A549 (cell line): ENCODE measurements at regions not wholly inside any gene's neighbourhood (a gene's known extent, or its start where the extent isn't known, plus 50 kb on each side); places are given as distances from the start of the nearest gene placed in this dataset.

ENCODE experiments used
- ATAC-seq, 2 experiments: fragments of 200-7000 bp in 1 of 2; fragments of >200 bp in 1 of 2; cut with Nextera tagmentation in 1 of 2; cut with Tn5 transposase in 1 of 2; 3 replicates each; pipeline versions ENCODE4 v1.8.0 to v1.9.1; 2018 to 2020; ENCODE audit warnings: mild to moderate bottlenecking in 1 of 2, moderate library complexity in 1 of 2
- CTCF ChIA-PET: fragments of 300-600 bp; sonication (Branson Sonifier 250); formaldehyde crosslinking; extraction: SDS; loops from one replicate; lab custom pipeline; 2021; ENCODE audit warnings: antibody characterized with exemption, inconsistent platforms; lab: Yijun Ruan, JAX
- POLR2A ChIA-PET: fragments of 350-600 bp; formaldehyde crosslinking; extraction: SDS; loops from one replicate; lab custom pipeline; 2021; ENCODE audit warnings: antibody characterized with exemption, inconsistent platforms; lab: Yijun Ruan, JAX
- DNase-seq, 2 experiments: peaks; one replicate each; pipeline versions ENCODE4 v3.0.0 to v3.0.0-alpha.2; 2011 to 2016; ENCODE audit warnings: low read depth in 1 of 2, low spot score in 1 of 2
- FAIRE-seq: peaks from 2 replicates; lab custom pipeline; 2011; peaks lifted over from hg19 to GRCh38; lab: Jason Lieb, UNC
- H3K27ac ChIP-seq, 2 experiments: fragments of >200 bp; sonication (Bioruptor Twin); formaldehyde crosslinking; 3 replicates each; pipeline ENCODE4 v1.5.1; 2016 to 2017
- H3K4me1 ChIP-seq: fragments of >200 bp; sonication (Bioruptor Twin); formaldehyde crosslinking; 3 replicates; pipeline ENCODE4 v1.6.1; 2016
- H3K4me2 ChIP-seq: fragments of >200 bp; sonication (Bioruptor Twin); formaldehyde crosslinking; 3 replicates; pipeline ENCODE4 v1.6.1; 2016
- H3K4me3 ChIP-seq: fragments of >200 bp; sonication (Bioruptor Twin); formaldehyde crosslinking; 3 replicates; pipeline ENCODE4 v1.5.1; 2016
- H3K9me3 ChIP-seq: fragments of >200 bp; sonication (Bioruptor Twin); formaldehyde crosslinking; 3 replicates; pipeline ENCODE4 v1.6.1; 2016
- BHLHE40 ChIP-seq: IDR thresholded peaks from 2 replicates; pipeline ENCODE4 v1.6.1; 2012; ENCODE audit warnings: low read depth, low read length, inconsistent platforms
- CEBPB ChIP-seq, 2 experiments: fragments of >200 bp in 1 of 2; sonication (Bioruptor Twin) in 1 of 2; formaldehyde crosslinking in 1 of 2; IDR thresholded peaks; 2 replicates each; pipeline ENCODE4 v1.6.1; 2012 to 2016
- CHD4 ChIP-seq: fragments of 200-600 bp; sonication (generic); IDR thresholded peaks from 2 replicates; pipeline ENCODE4 v1.6.1; 2016; ENCODE audit warnings: antibody characterized with exemption, mild to moderate bottlenecking, borderline replicate concordance
- CTCF ChIP-seq: fragments of >200 bp; sonication (Bioruptor Twin); formaldehyde crosslinking; IDR thresholded peaks from 3 replicates; pipeline ENCODE4 v1.5.1; 2016
- E2F6 ChIP-seq: IDR thresholded peaks from 2 replicates; pipeline ENCODE4 v1.6.1; 2012; ENCODE audit warnings: low read depth, borderline replicate concordance
- EHMT2 ChIP-seq: fragments of 200-600 bp; sonication (generic); IDR thresholded peaks from 2 replicates; pipeline ENCODE4 v1.6.1; 2016; ENCODE audit warnings: antibody characterized with exemption, low read depth, mild to moderate bottlenecking, moderate library complexity
- EP300 ChIP-seq, 2 experiments: fragments of >200 bp; sonication (Bioruptor Twin); formaldehyde crosslinking; IDR thresholded peaks; 2 replicates in 1 of 2; 3 replicates in 1 of 2; pipeline ENCODE4 v1.6.1; 2016 to 2017
- ESRRA ChIP-seq: fragments of 150-350 bp; IDR thresholded peaks from 2 replicates; pipeline ENCODE4 v1.6.1; 2014; ENCODE audit warnings: mild to moderate bottlenecking, low read length, borderline replicate concordance
- FOSB ChIP-seq: fragments of 250-450 bp; sonication (Bioruptor Pico); IDR thresholded peaks from 2 replicates; pipeline ENCODE4 v1.5.0; 2020; ENCODE audit warnings: mild to moderate bottlenecking, moderate library complexity
- FOSL2 ChIP-seq, 2 experiments: fragments of 450-650 bp in 1 of 2; fragments of >200 bp in 1 of 2; sonication (Bioruptor Twin) in 1 of 2; formaldehyde crosslinking; IDR thresholded peaks; 2 replicates each; pipeline versions ENCODE4 v1.5.0 to v1.6.1; 2016 to 2020; ENCODE audit warnings: mild to moderate bottlenecking in 1 of 2, moderate library complexity in 1 of 2
- HES2 ChIP-seq: fragments of >200 bp; sonication (Bioruptor Twin); formaldehyde crosslinking; IDR thresholded peaks from 2 replicates; pipeline ENCODE4 v1.6.1; 2016
- HOXB13 ChIP-seq: fragments of 250-450 bp; sonication (Bioruptor Pico); IDR thresholded peaks from 2 replicates; pipeline ENCODE4 v1.5.0; 2020; ENCODE audit warnings: low read depth, mild to moderate bottlenecking, moderate library complexity
- JUN ChIP-seq, 2 experiments: fragments of >200 bp; sonication (Bioruptor Twin); formaldehyde crosslinking; IDR thresholded peaks; 2 replicates in 1 of 2; 3 replicates in 1 of 2; pipeline ENCODE4 v1.6.1; 2016 to 2017
- JUNB ChIP-seq: fragments of >200 bp; sonication (Bioruptor Twin); formaldehyde crosslinking; IDR thresholded peaks from 2 replicates; pipeline ENCODE4 v1.6.1; 2016
- KDM1A ChIP-seq: fragments of 200-600 bp; sonication (generic); IDR thresholded peaks from 2 replicates; pipeline ENCODE4 v1.6.1; 2016; ENCODE audit warnings: low read depth, mild to moderate bottlenecking
- KDM5A ChIP-seq: fragments of 200-600 bp; sonication (generic); IDR thresholded peaks from 2 replicates; pipeline ENCODE4 v1.6.1; 2016; ENCODE audit warnings: antibody characterized with exemption, mild to moderate bottlenecking
- MAFK ChIP-seq: fragments of 450-650 bp; IDR thresholded peaks from 2 replicates; pipeline ENCODE4 v1.6.1; 2014; ENCODE audit not compliant: partially characterized antibody
- NFE2L2 ChIP-seq: fragments of 150-350 bp; conservative IDR thresholded peaks from 2 replicates; pipeline ENCODE4 v1.6.1; 2014; ENCODE audit warnings: low read length
- NPAS2 ChIP-seq: fragments of 250-450 bp; sonication (Bioruptor Pico); IDR thresholded peaks from 2 replicates; pipeline ENCODE4 v1.8.0; 2022; ENCODE audit warnings: mild to moderate bottlenecking, moderate library complexity, borderline replicate concordance
- NR3C1 ChIP-seq: fragments of >200 bp; sonication (Bioruptor Twin); formaldehyde crosslinking; IDR thresholded peaks from 3 replicates; pipeline ENCODE4 v1.6.1; 2017
- POLR2A ChIP-seq: IDR thresholded peaks from 2 replicates; pipeline ENCODE4 v1.6.1; 2012; ENCODE audit warnings: mild to moderate bottlenecking, low read length
- RAD21 ChIP-seq, 2 experiments: fragments of >200 bp in 1 of 2; sonication (Bioruptor Twin) in 1 of 2; formaldehyde crosslinking in 1 of 2; IDR thresholded peaks in 1 of 2; conservative IDR thresholded peaks in 1 of 2; 2 replicates in 1 of 2; 3 replicates in 1 of 2; pipeline ENCODE4 v1.6.1; 2012 to 2018; ENCODE audit warnings: inconsistent platforms in 1 of 2
- SMC3 ChIP-seq: fragments of >200 bp; sonication (Bioruptor Twin); formaldehyde crosslinking; IDR thresholded peaks from 3 replicates; pipeline ENCODE4 v1.6.1; 2018; ENCODE audit warnings: inconsistent platforms
- TFCP2L1 ChIP-seq: fragments of 250-450 bp; sonication (Bioruptor Pico); IDR thresholded peaks from 2 replicates; pipeline ENCODE4 v1.5.0; 2021; ENCODE audit warnings: mild to moderate bottlenecking
- TP53 ChIP-seq: fragments of 250-450 bp; sonication (Bioruptor Pico); IDR thresholded peaks from 2 replicates; pipeline ENCODE4 v1.5.0; 2021; ENCODE audit warnings: mild to moderate bottlenecking, moderate library complexity
- ZSCAN20 ChIP-seq: fragments of 250-450 bp; sonication (Bioruptor Pico); IDR thresholded peaks from 2 replicates; pipeline ENCODE4 v1.8.0; 2022; ENCODE audit warnings: mild to moderate bottlenecking, moderate library complexity
- WGBS: methylation state at CpG from one replicate; pipeline ENCODE4 v1.1.6; 2017; ENCODE audit errors: missing lambda C conversion rate; 5-methylcytosine and 5-hydroxymethylcytosine counted together

GRCh38 chr18:39480494-39481195 lies 1915.0 kb upstream of the CELF4 start:
- Histone ChIP-seq H3K4me2 (no peak overlapping the region), H3K9me3 (no peaks in the 10 kb centered on the region), H3K4me3 (no peak overlapping the region), H3K27ac (no peak overlapping the region), H3K4me1 (no peaks in the 10 kb centered on the region)
- no peak for TF ChIP-seq POLR2A
- no peak for TF ChIP-seq SMC3
- no peak for TF ChIP-seq TFCP2L1 (CRISPR knock-in tag)
- no peak for TF ChIP-seq FOSL2 (IDR thresholded peaks at IDR 0.05)
- TF ChIP-seq FOSL2 (CRISPR knock-in tag; IDR thresholded peaks at IDR 0.05), result no peak
- TF ChIP-seq KDM1A, result no peak
- no peak for TF ChIP-seq EP300 (IDR thresholded peaks at IDR 0.05)
- TF ChIP-seq E2F6, result no peak
- no peak for TF ChIP-seq KDM5A
- TF ChIP-seq HES2, result no peak
- no peak for TF ChIP-seq BHLHE40
- TF ChIP-seq CEBPB (IDR thresholded peaks at IDR 0.05), result no peak
- no peak for TF ChIP-seq NR3C1
- no peak for TF ChIP-seq JUN (IDR thresholded peaks at IDR 0.05)
- no peak for TF ChIP-seq NPAS2 (CRISPR knock-in tag)
- WGBS, result 78% methylated on average over 4 of the region's 4 CpGs
- ATAC-seq (no peak), DNase-seq (no peak), FAIRE-seq (no peak)
- CTCF ChIA-PET, result no interaction called here
- POLR2A ChIA-PET, result no interaction called here

GRCh38 chr18:39464006-39464405 lies 1898.4 kb upstream of the CELF4 start:
- ChIA-PET CTCF (no interaction called here), POLR2A (no interaction called here)
- Histone ChIP-seq H3K4me3 (no peak overlapping the region), H3K4me2 (no peak overlapping the region), H3K27ac (no peak overlapping the region), H3K4me1 (no peaks in the 10 kb centered on the region), H3K9me3 (no peaks in the 10 kb centered on the region)
- no peak for TF ChIP-seq TP53 (CRISPR knock-in tag)
- no peak for TF ChIP-seq ESRRA
- TF ChIP-seq NPAS2 (CRISPR knock-in tag), result no peak
- TF ChIP-seq EHMT2, result no peak
- TF ChIP-seq NFE2L2, result no peak
- ATAC-seq, result no peak
- no peak for FAIRE-seq
- no peak for DNase-seq

GRCh38 chr18:39462436-39462835 lies 1896.8 kb upstream of the CELF4 start:
- TF ChIP-seq HOXB13 (CRISPR knock-in tag) (no peak), RAD21 (conservative IDR thresholded peaks at IDR 0.05 in 1 of 2, IDR thresholded peaks at IDR 0.05 in 1 of 2) (no peak), MAFK (no peak), CTCF (no peak), KDM5A (no peak), ZSCAN20 (no peak), FOSB (CRISPR knock-in tag) (no peak), JUNB (no peak), CHD4 (no peak)
- no peak for FAIRE-seq
- H3K9me3 ChIP-seq, result no peaks in the 10 kb centered on the region
- H3K27ac ChIP-seq, result no peak overlapping the region
- H3K4me3 ChIP-seq, result no peak overlapping the region
- ChIA-PET CTCF (interaction anchor here (0.6 kb wide), 1 partner anchor 32 kb away, joined by 4 read pairs; no protein-coding TSS in a partner anchor), POLR2A (no interaction called here)
- H3K4me2 ChIP-seq, result no peak overlapping the region
- H3K4me1 ChIP-seq, result no peaks in the 10 kb centered on the region
- WGBS, result 43% methylated on average over 1 of the region's 1 CpG
- no peak for DNase-seq
- no peak for ATAC-seq
